HG03469 (cell line): ENCODE measurements at regions not wholly inside any gene's neighbourhood (a gene's known extent, or its start where the extent isn't known, plus 50 kb on each side); places are given as distances from the start of the nearest gene placed in this dataset.

Source experiments
- ATAC-seq: cut with Tn5 transposase; IDR thresholded peaks from one replicate; pipeline ENCODE4 v1.9.1; 2021; ENCODE audit warnings: mild to moderate bottlenecking, moderate library complexity, moderate number of reproducible peaks; ENCODE audit not compliant: unreplicated experiment

DNA sequence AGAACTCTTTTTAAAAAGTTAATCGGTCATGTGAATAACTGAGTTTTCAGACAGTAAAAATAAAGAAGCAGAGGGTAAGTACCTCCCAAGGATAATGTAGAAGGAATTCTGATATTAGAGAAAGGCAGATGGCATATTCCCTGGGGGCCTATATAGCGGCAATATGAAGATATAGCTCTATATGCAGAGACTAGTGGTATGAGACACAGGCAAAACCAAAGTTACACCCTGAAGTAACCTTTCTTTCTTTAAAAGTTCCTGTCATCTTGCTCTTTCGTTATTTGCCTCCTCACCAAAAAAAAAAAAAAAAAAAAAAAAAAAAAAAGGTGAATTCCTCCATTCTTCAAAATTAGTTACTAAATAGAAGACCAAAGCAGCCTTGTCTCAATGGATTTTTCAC lies 76.2 kb upstream of the ARHGAP32 start:
- ATAC-seq: no peak

- no peak for ATAC-seq
Measured at GRCh38 chr11:129267716-129268115, 75.6 kb upstream of the ARHGAP32 start.

DNA sequence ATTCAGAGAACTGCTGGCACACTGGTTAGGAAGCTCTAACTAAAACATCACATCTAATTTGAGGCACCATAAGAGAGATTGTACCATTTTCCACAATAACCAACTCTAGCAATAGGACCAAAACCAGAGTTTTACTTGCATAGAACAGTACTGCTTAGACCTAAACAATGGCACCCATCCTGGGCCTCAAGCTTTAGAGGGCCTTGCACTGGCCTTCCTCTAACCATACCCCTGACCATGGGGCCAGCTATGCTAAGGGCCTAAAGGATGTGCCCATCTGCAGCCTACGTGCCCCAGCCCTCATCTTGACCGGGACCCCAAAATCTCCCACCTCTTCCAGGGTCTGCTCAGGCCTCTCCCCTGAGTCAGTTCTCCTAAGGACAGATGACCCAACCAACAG lies 74.4 kb upstream of the ARHGAP32 start:
- no peak for ATAC-seq

- ATAC-seq: no peak
Measured at GRCh38 chr11:129265125-129265788, 73.1 kb upstream of the ARHGAP32 start.

DNA sequence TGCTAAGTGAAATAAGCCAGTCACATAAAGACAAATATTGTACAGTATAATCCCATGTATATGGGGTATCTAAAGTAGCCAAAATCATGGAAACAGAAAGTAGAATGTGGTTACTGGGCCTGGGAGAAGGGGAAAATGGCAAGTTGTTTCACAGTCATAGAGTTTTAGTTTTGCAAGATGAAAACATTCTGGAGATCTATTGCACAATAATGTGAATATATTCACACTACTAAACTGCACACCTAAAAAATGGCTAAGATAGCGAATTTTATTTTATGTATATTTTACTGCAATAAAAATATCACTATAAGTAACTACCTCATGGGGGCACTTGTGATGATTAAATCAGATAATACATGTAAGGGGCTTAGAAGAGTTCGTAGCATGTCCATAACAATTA lies 72.0 kb upstream of the ARHGAP32 start:
- no peak for ATAC-seq

DNA sequence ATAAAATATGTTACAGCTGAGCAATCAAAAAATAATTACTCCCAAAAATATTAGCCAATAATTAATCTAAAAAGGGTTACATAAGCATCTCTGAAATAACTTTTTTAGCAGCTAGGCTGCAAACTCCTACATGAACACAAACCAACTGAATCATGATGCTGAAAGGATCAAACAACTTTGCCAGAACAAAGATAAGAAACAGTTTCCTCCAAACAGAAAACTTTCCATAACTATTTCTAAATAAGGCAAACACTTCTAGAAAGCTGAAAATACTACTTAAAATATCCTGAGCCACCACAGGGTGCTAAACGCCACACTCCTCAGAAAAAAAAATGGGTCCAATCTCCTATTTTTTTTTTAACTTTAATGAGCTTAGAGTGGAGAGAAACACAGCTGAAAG lies 68.6 kb upstream of the ARHGAP32 start:
- no peak for ATAC-seq

DNA sequence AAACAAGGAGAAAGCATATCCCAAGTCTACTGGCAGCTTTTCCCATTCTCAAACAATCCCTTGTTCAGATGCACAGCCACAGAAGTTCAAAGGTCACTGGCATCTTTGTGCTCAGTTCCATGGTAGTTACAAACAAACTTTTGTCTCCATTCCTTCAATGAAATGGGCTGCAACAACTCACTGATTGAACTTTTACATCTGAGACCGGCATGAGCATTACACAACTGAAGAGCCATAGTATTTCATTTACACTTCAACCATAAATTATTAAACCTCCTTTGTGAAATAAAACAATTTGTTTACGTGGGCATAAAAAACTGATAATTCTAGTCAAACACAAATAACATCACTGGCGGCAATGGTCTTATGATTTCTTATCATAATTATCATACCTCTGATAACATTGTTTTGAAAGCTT lies 67.8 kb upstream of the ARHGAP32 start:
- ATAC-seq: no peak

DNA sequence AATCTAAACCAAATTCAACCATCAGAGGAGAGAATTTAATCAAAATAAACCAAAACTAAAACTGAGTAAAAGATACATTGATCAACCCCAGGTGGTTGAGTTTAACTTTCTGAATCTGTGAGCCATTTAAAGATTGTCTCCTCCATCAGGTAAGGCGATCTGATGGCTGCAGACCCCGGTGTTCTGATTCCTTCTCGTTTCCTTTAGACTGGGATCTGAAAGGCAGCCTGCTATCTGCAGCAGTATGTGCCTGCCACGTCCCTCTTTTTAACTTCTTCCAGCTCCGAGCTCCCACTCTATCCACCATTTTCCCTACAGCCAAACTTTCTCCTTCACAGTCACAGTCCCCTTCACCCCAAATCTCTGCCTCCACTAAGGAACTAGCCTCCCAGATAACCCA lies 66.1 kb upstream of the ARHGAP32 start:
- ATAC-seq: no peak

DNA sequence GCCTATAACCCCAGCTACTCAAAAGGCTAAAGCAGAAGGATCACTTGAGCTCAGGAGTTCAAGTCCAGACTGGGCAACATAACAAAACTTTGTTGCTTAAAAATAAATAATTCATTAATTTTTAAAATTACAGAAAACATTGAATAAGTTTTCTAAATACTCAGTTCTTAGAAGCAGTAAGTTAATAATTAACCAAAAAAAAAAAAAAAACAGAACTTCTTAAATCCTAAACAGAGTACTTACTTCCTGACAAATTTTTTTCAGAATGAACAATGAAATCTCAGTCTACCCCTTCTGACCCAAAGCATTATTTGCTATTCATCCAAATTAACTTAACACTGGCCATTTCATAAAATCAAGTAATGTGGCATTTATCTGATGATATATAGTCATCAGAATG lies 65.4 kb upstream of the ARHGAP32 start:
- no peak for ATAC-seq

DNA sequence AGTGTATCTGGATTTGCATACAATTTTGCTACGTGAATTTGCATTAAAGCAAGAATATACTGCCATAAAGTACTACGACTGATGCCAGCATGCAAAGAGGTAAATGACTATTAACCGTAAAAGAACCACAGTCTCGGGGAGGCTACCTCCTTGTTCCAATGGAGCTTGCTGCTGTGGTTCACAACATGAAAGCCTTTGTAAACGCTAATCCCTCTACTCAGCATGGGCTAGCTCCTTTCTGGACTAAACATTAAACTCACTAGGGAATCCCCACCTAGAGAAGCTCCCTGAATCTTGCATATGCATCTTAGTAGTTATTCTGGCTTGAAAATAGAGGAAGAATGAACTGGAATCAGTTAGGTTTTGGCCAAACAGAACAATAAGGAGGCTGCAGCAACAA lies 60.5 kb upstream of the ARHGAP32 start:
- ATAC-seq: no peak

GRCh38 chr11:129251067-129251466 lies 58.9 kb upstream of the ARHGAP32 start:
- no peak for ATAC-seq

- ATAC-seq: no peak
Measured at GRCh38 chr11:129249923-129250322, 57.8 kb upstream of the ARHGAP32 start.

- ATAC-seq: no peak
Measured at GRCh38 chr11:129249351-129249750, 57.2 kb upstream of the ARHGAP32 start.

DNA sequence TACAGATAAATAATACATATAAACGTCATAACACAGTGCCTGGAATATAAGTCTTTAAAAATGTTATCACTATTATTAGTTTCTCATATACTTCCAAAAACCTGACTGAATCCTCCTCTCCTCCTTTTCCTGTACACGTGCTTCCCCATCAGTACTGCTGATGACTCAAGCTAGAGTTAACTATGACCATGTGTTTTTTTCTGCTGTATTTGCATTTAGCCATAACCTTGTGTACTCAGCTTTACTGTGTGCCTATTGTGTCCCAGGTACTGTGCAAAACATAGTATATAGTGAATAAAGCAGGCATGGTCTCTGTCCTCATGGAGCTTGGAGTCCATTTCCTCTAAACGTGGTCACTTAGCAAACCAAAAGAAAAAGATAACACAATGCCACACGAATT lies 56.5 kb upstream of the ARHGAP32 start:
- ATAC-seq: no peak

- no peak for ATAC-seq
Measured at GRCh38 chr11:129247135-129247534, 55.0 kb upstream of the ARHGAP32 start.

DNA sequence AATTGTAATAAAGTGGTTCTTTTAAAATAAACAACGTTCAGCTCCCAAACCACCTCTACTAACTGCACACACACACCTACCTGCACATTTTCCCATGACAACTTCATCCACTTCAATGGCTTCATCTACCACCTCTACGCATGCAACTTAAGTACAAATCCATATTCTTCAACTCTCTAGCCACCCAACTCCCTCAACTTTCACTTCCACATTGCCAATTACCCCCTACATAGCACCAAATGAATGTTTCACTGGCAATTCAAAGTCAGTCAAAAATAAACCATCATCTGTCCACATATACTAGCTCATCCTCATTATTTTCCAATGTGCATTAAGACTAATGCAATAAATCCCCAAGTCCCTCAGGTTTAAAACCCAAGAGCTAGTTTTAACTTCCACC lies 50.7 kb upstream of the ARHGAP32 start:
- no peak for ATAC-seq
